Uterus (tissue), 2 donors: ENCODE measurements at regions not wholly inside any gene's neighbourhood (a gene's known extent, or its start where the extent isn't known, plus 50 kb on each side); places are given as distances from the start of the nearest gene placed in this dataset.

Experiments used
- POLR2A ChIP-seq, 2 donors: fragments of 450-650 bp; IDR thresholded peaks; one replicate each; pipeline ENCODE4 v1.6.1; 2016; ENCODE audit warnings: antibody characterized with exemption in 2 of 2, mild to moderate bottlenecking in 1 of 2, moderate library complexity in 1 of 2
- TF ChIP-seq, protein P1 (sequence below), 4 experiments: fragments of 200-600 bp in 2 of 4; fragments of 450-650 bp in 2 of 4; sonication (generic) in 2 of 4; IDR thresholded peaks; one replicate each; pipeline ENCODE4 v1.5.1; 2016 to 2019; ENCODE audit warnings: antibody characterized with exemption in 4 of 4, mild to moderate bottlenecking in 2 of 4, moderate library complexity in 1 of 4

DNA sequence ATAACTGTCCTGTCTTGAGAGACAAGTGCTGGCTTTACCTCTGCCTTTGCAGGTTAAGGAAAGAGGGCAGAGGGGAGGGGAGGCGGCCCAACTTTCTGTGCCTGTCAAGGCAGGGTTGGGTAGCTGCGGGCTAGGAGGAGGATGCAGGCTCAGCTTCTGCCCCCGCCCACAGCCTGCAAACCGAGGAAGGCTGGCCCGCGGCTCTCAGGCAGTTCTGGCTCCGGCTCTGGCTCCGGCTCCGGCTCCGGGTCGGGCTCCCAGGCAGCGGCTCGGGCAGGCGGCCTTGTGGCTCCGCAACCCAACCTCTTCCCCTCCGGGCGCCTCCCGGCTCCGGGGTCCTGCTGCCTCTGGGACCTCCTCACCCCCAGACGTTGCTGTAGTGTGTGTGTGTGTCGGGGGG lies 92.9 kb downstream of the TMEM30B start:
- no peak for TF ChIP-seq POLR2A (IDR thresholded peaks at IDR 0.05)
- TF ChIP-seq, protein P1, sequence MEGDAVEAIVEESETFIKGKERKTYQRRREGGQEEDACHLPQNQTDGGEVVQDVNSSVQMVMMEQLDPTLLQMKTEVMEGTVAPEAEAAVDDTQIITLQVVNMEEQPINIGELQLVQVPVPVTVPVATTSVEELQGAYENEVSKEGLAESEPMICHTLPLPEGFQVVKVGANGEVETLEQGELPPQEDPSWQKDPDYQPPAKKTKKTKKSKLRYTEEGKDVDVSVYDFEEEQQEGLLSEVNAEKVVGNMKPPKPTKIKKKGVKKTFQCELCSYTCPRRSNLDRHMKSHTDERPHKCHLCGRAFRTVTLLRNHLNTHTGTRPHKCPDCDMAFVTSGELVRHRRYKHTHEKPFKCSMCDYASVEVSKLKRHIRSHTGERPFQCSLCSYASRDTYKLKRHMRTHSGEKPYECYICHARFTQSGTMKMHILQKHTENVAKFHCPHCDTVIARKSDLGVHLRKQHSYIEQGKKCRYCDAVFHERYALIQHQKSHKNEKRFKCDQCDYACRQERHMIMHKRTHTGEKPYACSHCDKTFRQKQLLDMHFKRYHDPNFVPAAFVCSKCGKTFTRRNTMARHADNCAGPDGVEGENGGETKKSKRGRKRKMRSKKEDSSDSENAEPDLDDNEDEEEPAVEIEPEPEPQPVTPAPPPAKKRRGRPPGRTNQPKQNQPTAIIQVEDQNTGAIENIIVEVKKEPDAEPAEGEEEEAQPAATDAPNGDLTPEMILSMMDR (IDR thresholded peaks at IDR 0.05), result no peak
